ENCODE measurements at regions not wholly inside any gene's neighbourhood (a gene's known extent, or its start where the extent isn't known, plus 50 kb on each side); places are given as distances from the start of the nearest gene placed in this dataset.
"Not testable (repeated sequence)": the region's sequence is repeated elsewhere in the genome, so short reads cannot be mapped to it uniquely, and the experiment has no call there.

DNA sequence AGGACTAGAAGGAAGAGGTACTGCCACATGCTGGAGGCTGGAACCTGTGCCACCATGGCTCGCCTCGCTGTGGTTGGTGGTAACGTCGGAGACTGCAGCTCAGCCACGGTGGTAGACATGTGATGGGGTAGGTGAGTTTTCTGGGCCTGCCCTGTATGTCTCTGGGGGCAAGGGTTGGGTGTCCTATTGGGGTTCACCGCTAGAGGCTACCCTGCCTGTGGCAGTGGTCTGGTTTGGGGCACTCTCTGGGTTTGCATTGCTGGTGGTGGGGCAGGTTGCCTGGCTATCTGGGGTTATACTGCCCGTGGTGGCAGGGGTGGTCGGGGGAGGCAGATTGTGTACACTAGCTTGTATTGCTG lies 79.3 kb upstream of the KCNJ18 start:
- Mint-ChIP-seq H3K27ac (no peak overlapping the region), H3K9me3 (no peaks in the 10 kb centered on the region), H3K27me3 (peaks cover 10% of the 10 kb centered on the region), H3K36me3 (ENCODE audit: low read depth) (no peaks in the 10 kb centered on the region), H3K4me3 (no peak overlapping the region), H3K4me1 (ENCODE audit: low read depth) (no peaks in the 10 kb centered on the region)

DNA sequence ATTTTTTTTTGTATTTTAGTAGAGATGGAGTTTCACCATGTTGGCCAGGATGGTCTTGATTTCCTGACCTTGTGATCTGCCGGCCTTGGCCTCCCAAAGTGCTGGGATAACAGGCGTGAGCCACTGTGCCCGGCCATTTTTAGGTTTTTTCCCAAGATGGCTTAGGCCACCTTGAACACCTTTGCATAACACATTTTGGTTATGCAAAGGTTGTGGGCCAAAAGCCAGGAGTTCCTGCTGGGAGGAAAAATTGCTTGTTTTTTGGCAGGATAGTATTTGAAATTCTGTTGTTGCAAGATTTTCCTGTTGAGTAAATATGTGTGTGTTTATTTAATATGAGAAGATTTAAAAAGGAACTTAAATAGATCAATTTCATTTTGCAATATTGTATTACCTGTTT lies 65.3 kb upstream of the KCNJ18 start:
- H3K4me1 Mint-ChIP-seq (ENCODE audit: low read depth); H3K36me3 Mint-ChIP-seq (ENCODE audit: low read depth); H3K27ac Mint-ChIP-seq; H3K9me3 Mint-ChIP-seq; H3K27me3 Mint-ChIP-seq; H3K4me3 Mint-ChIP-seq: not testable (repeated sequence)
